IMR-90 (cell line): ENCODE measurements at regions not wholly inside any gene's neighbourhood (a gene's known extent, or its start where the extent isn't known, plus 50 kb on each side); places are given as distances from the start of the nearest gene placed in this dataset.

ENCODE experiments used
- ATAC-seq: fragments of 200-7000 bp; cut with Tn5 transposase; 2 replicates; pipeline ENCODE4 v1.9.1; 2020; ENCODE audit warnings: low read depth, mild to moderate bottlenecking, moderate library complexity
- BruUV-seq: library from RNA; stranded (reverse); fragments of 400-500 nt; replicated peaks from 2 replicates; lab custom pipeline; 2021; lab: Mats Ljungman, UMichigan
- CTCF ChIA-PET: fragments of 300-600 bp; formaldehyde crosslinking; extraction: SDS; loops from one replicate; lab custom pipeline; 2021; ENCODE audit warnings: antibody characterized with exemption; lab: Yijun Ruan, JAX
- POLR2A ChIA-PET: fragments of 300-600 bp; sonication (Branson Sonifier 250); formaldehyde crosslinking; loops from one replicate; lab custom pipeline; 2022; ENCODE audit warnings: antibody characterized with exemption; ENCODE audit not compliant: unreplicated experiment; lab: Charles Lee
- DNase-seq: peaks from one replicate; pipeline ENCODE4 v3.0.0; 2013
- H2AFZ ChIP-seq: replicated peaks from 2 replicates; pipeline ENCODE3; 2013; ENCODE audit warnings: low read length, mild to moderate bottlenecking; ENCODE audit not compliant: poor library complexity
- H2AK5ac ChIP-seq: 2 replicates; pipeline ENCODE4 v1.6.1; 2013; ENCODE audit warnings: low read depth, low read length, inconsistent platforms
- H2AK9ac ChIP-seq: replicated peaks from 2 replicates; pipeline ENCODE3; 2013; ENCODE audit warnings: mild to moderate bottlenecking, low read depth, low read length, moderate library complexity; ENCODE audit not compliant: poor library complexity
- H2BK120ac ChIP-seq: 2 replicates; pipeline ENCODE4 v1.6.1; 2013; ENCODE audit warnings: low read depth, low read length, inconsistent platforms
- H2BK15ac ChIP-seq: 3 replicates; pipeline ENCODE4 v1.6.1; 2013; ENCODE audit warnings: low read depth, low read length, inconsistent platforms
- H2BK20ac ChIP-seq: 2 replicates; pipeline ENCODE4 v1.6.1; 2013; ENCODE audit warnings: low read depth, mild to moderate bottlenecking, inconsistent platforms, low read length, moderate library complexity
- H2BK5ac ChIP-seq: 2 replicates; pipeline ENCODE4 v1.6.1; 2013; ENCODE audit warnings: mild to moderate bottlenecking, low read depth, low read length, inconsistent platforms; ENCODE audit not compliant: poor library complexity, severe bottlenecking
- H3K14ac ChIP-seq: replicated peaks from 2 replicates; pipeline ENCODE4 v1.6.1; 2013; ENCODE audit warnings: low read depth, low read length, inconsistent platforms
- H3K18ac ChIP-seq: 2 replicates; pipeline ENCODE4 v1.6.1; 2013; ENCODE audit warnings: low read depth, low read length, control low read depth
- H3K23ac ChIP-seq: 2 replicates; pipeline ENCODE4 v1.6.1; 2013; ENCODE audit warnings: low read depth, low read length, inconsistent platforms
- H3K27ac ChIP-seq: 2 replicates; pipeline ENCODE4 v1.5.1; 2013; ENCODE audit warnings: mild to moderate bottlenecking, control low read depth, low read length; ENCODE audit not compliant: insufficient read depth
- H3K27me3 ChIP-seq: 2 replicates; pipeline ENCODE4 v1.6.1; 2013; ENCODE audit warnings: low read length; ENCODE audit not compliant: control insufficient read depth, insufficient read depth
- H3K36me3 ChIP-seq: 2 replicates; pipeline ENCODE4 v1.6.1; 2013; ENCODE audit warnings: low read length, mixed read lengths; ENCODE audit not compliant: control insufficient read depth, insufficient read depth
- H3K4ac ChIP-seq: 2 replicates; pipeline ENCODE4 v1.6.1; 2013; ENCODE audit warnings: low read depth, low read length, inconsistent platforms
- H3K4me1 ChIP-seq: 2 replicates; pipeline ENCODE4 v1.6.1; 2013; ENCODE audit warnings: low read length, mixed read lengths; ENCODE audit not compliant: control insufficient read depth, insufficient read depth
- H3K4me2 ChIP-seq: 2 replicates; pipeline ENCODE4 v1.6.1; 2013; ENCODE audit warnings: low read depth, mild to moderate bottlenecking, control low read depth, low read length, moderate library complexity
- H3K4me3 ChIP-seq: 2 replicates; pipeline ENCODE4 v1.5.1; 2013; ENCODE audit warnings: low read depth, mild to moderate bottlenecking, control low read depth, low read length, moderate library complexity; ENCODE audit not compliant: insufficient read depth
- H3K56ac ChIP-seq: 2 replicates; pipeline ENCODE4 v1.6.1; 2013; ENCODE audit warnings: low read length, inconsistent platforms; ENCODE audit not compliant: insufficient read depth; ENCODE audit errors: extremely low read depth
- H3K79me1 ChIP-seq, 2 experiments: 2 replicates each; pipeline ENCODE4 v1.6.1; 2013; ENCODE audit warnings: low read length in 2 of 2, inconsistent platforms in 1 of 2, low read depth in 1 of 2
- H3K9ac ChIP-seq: 2 replicates; pipeline ENCODE4 v1.6.1; 2013; ENCODE audit warnings: low read depth, low read length, control low read depth
- H3K9me1 ChIP-seq: 2 replicates; pipeline ENCODE4 v1.6.1; 2013; ENCODE audit warnings: low read length, inconsistent platforms; ENCODE audit not compliant: insufficient read depth
- H3K9me3 ChIP-seq: 2 replicates; pipeline ENCODE4 v1.6.1; 2013; ENCODE audit warnings: low read length; ENCODE audit not compliant: control insufficient read depth, insufficient read depth
- H4K20me1 ChIP-seq: 2 replicates; pipeline ENCODE4 v1.6.1; 2013; ENCODE audit warnings: low read length, inconsistent platforms; ENCODE audit not compliant: insufficient read depth
- H4K5ac ChIP-seq: 2 replicates; pipeline ENCODE4 v1.6.1; 2013; ENCODE audit warnings: mild to moderate bottlenecking, low read depth, low read length, control low read depth
- H4K8ac ChIP-seq, 2 experiments: 2 replicates each; pipeline ENCODE4 v1.6.1; 2013; ENCODE audit warnings: low read depth in 2 of 2, low read length in 2 of 2, control low read depth in 1 of 2, inconsistent platforms in 1 of 2
- H4K91ac ChIP-seq: 2 replicates; pipeline ENCODE4 v1.6.1; 2013; ENCODE audit warnings: low read depth, low read length, inconsistent platforms; ENCODE audit not compliant: insufficient read depth
- CHD1 ChIP-seq: IDR thresholded peaks from 2 replicates; pipeline ENCODE4 v1.6.1; 2012; ENCODE audit warnings: low read depth, low read length, improper control_type of control experiment
- CTCF ChIP-seq: conservative IDR thresholded peaks from 2 replicates; pipeline ENCODE4 v1.5.1; 2012; ENCODE audit warnings: mild to moderate bottlenecking, low read depth, low read length, improper control_type of control experiment
- MAFK ChIP-seq: IDR thresholded peaks from 2 replicates; pipeline ENCODE4 v1.6.1; 2012; ENCODE audit warnings: low read depth, low read length, improper control_type of control experiment
- MAZ ChIP-seq: IDR thresholded peaks from 2 replicates; pipeline ENCODE4 v1.6.1; 2012; ENCODE audit warnings: low read depth, mild to moderate bottlenecking, low read length, improper control_type of control experiment, moderate library complexity, borderline replicate concordance
- MXI1 ChIP-seq: IDR thresholded peaks from 2 replicates; pipeline ENCODE4 v1.6.1; 2012; ENCODE audit warnings: low read depth, mild to moderate bottlenecking, low read length, moderate library complexity, borderline replicate concordance
- RCOR1 ChIP-seq: IDR thresholded peaks from 2 replicates; pipeline ENCODE4 v1.6.1; 2012; ENCODE audit warnings: mild to moderate bottlenecking, low read length, improper control_type of control experiment; ENCODE audit not compliant: insufficient replicate concordance
- RFX5 ChIP-seq: IDR thresholded peaks from 2 replicates; pipeline ENCODE4 v1.8.0; 2012; ENCODE audit warnings: low read depth, mild to moderate bottlenecking, low read length, moderate library complexity
- SMC3 ChIP-seq: fragments of 150-350 bp; IDR thresholded peaks from 2 replicates; pipeline ENCODE4 v1.6.1; 2016; ENCODE audit warnings: low read depth, mild to moderate bottlenecking, antibody characterized with exemption, low read length, moderate library complexity
- USF2 ChIP-seq: fragments of 150-350 bp; IDR thresholded peaks from 2 replicates; pipeline ENCODE4 v1.6.1; 2017; ENCODE audit warnings: mild to moderate bottlenecking, antibody characterized with exemption, low read length, low read depth
- WGBS, 2 experiments: methylation state at CpG; one replicate each; pipeline versions ENCODE4 v1.1.5 to v1.1.7; 2013; ENCODE audit warnings: missing lambda C conversion rate in 2 of 2; ENCODE audit not compliant: insufficient read length in 1 of 2; ENCODE audit errors: extremely low coverage in 2 of 2; 5-methylcytosine and 5-hydroxymethylcytosine counted together
- dilution Hi-C: fragments of 300-500 bp; cut with HindIII; formaldehyde crosslinking; loops from one replicate; pipeline ENCODE4 v1.14.3; 2018; ENCODE audit warnings: low sequenced_read_pairs; ENCODE audit not compliant: unreplicated experiment
- in situ Hi-C: fragments of 300-500 bp; cut with MboI; formaldehyde crosslinking; loops from 3 replicates; pipeline ENCODE4 v1.14.3; 2019; ENCODE audit warnings: low sequenced_read_pairs, inconsistent platforms, mixed read lengths
- intact Hi-C: fragments of 100-400 bp; cut with micrococcal nuclease; formaldehyde crosslinking; loops from 2 replicates; pipeline ENCODE4 v1.10.0; 2022

- intact Hi-C loops = loop anchor here (5.0 kb wide), 1 partner anchor 187 kb away; the partner anchor contains the start of gene FGF19
- H2AFZ ChIP-seq = peak overlapping the region; percentile 44
- H3K27ac ChIP-seq = no peak overlapping the region
- no peak overlapping the region for H4K91ac ChIP-seq
- dilution Hi-C loops = no loop called here
- ChIA-PET POLR2A (no interaction called here), CTCF (no interaction called here)
- H3K36me3 ChIP-seq = no peaks in the 10 kb centered on the region
- in situ Hi-C loops = loop anchor here (5.0 kb wide), 1 partner anchor 202 kb away; no protein-coding TSS in a partner anchor
- no peak overlapping the region for H4K8ac ChIP-seq
- DNase-seq (no peak), ATAC-seq (no peak)
- no peak overlapping the region for H3K4me2 ChIP-seq
- no peak overlapping the region for H2BK20ac ChIP-seq
- no peak overlapping the region; the same call in 1 of the 2 replicates for H3K4ac ChIP-seq
- H3K4me1 ChIP-seq = peaks cover 9% of the 10 kb centered on the region
- H3K4me3 ChIP-seq = no peak overlapping the region
- TF ChIP-seq USF2 (no peak), RFX5 (no peak), MAZ (no peak), MAFK (no peak), MXI1 (no peak), SMC3 (no peak), RCOR1 (no peak), CHD1 (no peak), CTCF (no peak)
- no peak overlapping the region for H2BK15ac ChIP-seq
- peaks cover 9% of the 10 kb centered on the region for H3K9me1 ChIP-seq
- H4K5ac ChIP-seq = no peak overlapping the region
- H3K14ac ChIP-seq = no peak overlapping the region
- H2AK9ac ChIP-seq = no peak overlapping the region
- H2BK5ac ChIP-seq = no peak overlapping the region
- no peaks in the 10 kb centered on the region for H3K79me1 ChIP-seq
- no peaks in the 10 kb centered on the region for H3K9me3 ChIP-seq
- H3K23ac ChIP-seq = no peak overlapping the region
- no peaks in the 10 kb centered on the region for H4K20me1 ChIP-seq
- peaks cover 12% of the 10 kb centered on the region; the same call in 1 of the 2 replicates for H3K27me3 ChIP-seq
- no TSS peak for BruUV-seq
- no peak overlapping the region for H3K9ac ChIP-seq
- no peak overlapping the region for H3K56ac ChIP-seq
- no peak overlapping the region for H3K18ac ChIP-seq
- H2AK5ac ChIP-seq = no peak overlapping the region
- 29% methylated on average over 9 of the region's 27 CpGs; no CpG with 5 or more reads in 1 of the 2 experiments for WGBS, 2 experiments
- no peak overlapping the region for H2BK120ac ChIP-seq
Observed at GRCh38 chr11:69889400-69890318, 70.4 kb upstream of the FGF3 start.
